WI38 (cell line): ENCODE measurements at regions not wholly inside any gene's neighbourhood (a gene's known extent, or its start where the extent isn't known, plus 50 kb on each side); places are given as distances from the start of the nearest gene placed in this dataset.

Source experiments
- H3K4me3 ChIP-seq: 2 replicates; pipeline ENCODE4 v1.5.1; 2011; ENCODE audit warnings: low read depth, mild to moderate bottlenecking, control low read depth, low read length
- CTCF ChIP-seq: IDR thresholded peaks from 2 replicates; pipeline ENCODE4 v1.5.1; 2012; ENCODE audit warnings: low read depth, mild to moderate bottlenecking, control low read depth, low read length

GRCh38 chr13:33394294-33394932 lies 108.9 kb upstream of the STARD13 start:
- H3K4me3 ChIP-seq: no peak overlapping the region
- no peak for TF ChIP-seq CTCF

- TF ChIP-seq CTCF: no peak
- no peak overlapping the region for H3K4me3 ChIP-seq
Measured at GRCh38 chr13:33401238-33401637, 115.7 kb upstream of the STARD13 start.

GRCh38 chr13:33402975-33403374 lies 117.4 kb upstream of the STARD13 start:
- no peak for TF ChIP-seq CTCF
- no peak overlapping the region for H3K4me3 ChIP-seq

- TF ChIP-seq CTCF: no peak
- H3K4me3 ChIP-seq: no peak overlapping the region
Measured at GRCh38 chr13:33403807-33404362, 118.3 kb upstream of the STARD13 start.

- no peak overlapping the region for H3K4me3 ChIP-seq
- TF ChIP-seq CTCF: no peak
Measured at GRCh38 chr13:33405371-33405770, 119.8 kb upstream of the STARD13 start.

DNA sequence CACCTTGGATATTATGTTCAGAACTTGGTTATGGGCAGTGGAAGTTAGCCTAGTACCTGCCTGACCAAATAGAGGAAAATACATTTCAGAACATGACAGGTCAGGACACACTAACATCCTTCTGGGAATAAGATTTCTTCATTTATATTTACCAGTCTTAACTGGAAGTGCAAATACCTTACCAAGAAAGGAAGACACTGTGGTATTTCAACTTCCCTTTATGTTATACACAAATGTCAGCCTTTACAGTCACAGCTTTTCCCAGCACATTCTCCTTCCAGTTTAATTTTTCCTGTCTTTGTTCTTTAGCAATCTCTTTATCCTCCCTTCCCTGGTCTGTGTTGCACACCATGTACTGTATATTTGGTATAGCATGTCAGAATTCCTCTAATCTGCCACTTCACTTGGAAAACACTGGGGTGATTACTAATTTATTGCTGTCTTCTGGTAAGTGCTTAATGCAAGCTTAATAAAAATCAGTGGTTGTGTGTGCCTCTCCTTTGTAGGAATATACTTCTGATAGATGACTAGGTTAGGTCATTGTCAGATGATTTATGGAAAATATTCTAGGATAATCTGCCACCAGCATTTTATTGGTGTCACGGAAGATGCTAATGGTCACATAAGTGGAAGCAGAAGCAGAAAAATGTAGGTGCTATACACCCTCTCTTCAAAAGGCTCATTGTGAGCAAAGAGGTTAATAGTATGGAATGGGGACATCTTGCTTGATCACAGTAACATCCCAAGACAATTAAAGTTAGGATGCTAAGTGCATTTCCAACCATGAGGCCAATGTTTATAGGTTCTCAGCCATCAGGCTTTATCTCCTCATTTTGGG lies 124.3 kb upstream of the STARD13 start:
- TF ChIP-seq CTCF: no peak
- no peak overlapping the region for H3K4me3 ChIP-seq

DNA sequence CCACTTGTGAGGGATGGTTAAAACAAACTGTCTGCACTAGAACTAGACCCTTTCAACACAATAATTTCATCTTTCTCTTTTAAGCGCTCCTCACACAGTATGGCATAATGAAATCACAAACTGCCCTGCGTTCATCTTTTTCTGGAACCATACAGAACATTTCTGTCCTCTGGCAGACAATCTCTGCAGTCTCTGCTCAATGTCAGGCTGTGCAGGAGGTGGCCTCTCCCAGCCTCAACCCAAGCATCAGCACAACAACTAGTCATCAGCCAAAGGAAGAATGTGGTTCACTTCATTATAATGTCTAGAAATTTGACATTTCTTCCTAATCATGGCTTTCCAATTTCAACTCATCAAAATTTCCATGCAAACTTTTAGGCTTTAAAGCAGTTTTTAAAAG lies 125.1 kb upstream of the STARD13 start:
- H3K4me3 ChIP-seq: no peak overlapping the region

More for the DNA sequence above, 125.1 kb upstream of the STARD13 start:
- TF ChIP-seq CTCF: no peak
